Right lobe of liver (tissue), 4 donors: ENCODE measurements at regions not wholly inside any gene's neighbourhood (a gene's known extent, or its start where the extent isn't known, plus 50 kb on each side); places are given as distances from the start of the nearest gene placed in this dataset.

ENCODE experiments used
- CTCF ChIP-seq, 4 donors: fragments of 200-600 bp in 3 of 4; fragments of 450-650 bp in 1 of 4; IDR thresholded peaks; one replicate each; pipeline versions ENCODE4 v1.5.1 to v1.8.0; 2016 to 2022; ENCODE audit warnings: antibody characterized with exemption in 4 of 4, mild to moderate bottlenecking in 2 of 4
- POLR2A ChIP-seq: fragments of 450-650 bp; IDR thresholded peaks from one replicate; pipeline ENCODE4 v1.6.1; 2017; ENCODE audit warnings: antibody characterized with exemption, mild to moderate bottlenecking
- donor health status: DM: no; HTN: no; CAD: no.
- donor health status: DM: no; HTN: no; CAD: no.
- donor health status: DM: no; HTN: yes; CAD: no.

GRCh38 chr10:91117505-91117904 is 103.0 kb upstream of the PCGF5 start:
- no peak for TF ChIP-seq POLR2A
- TF ChIP-seq CTCF (IDR thresholded peaks at IDR 0.05) = no peak
